ENCODE measurements at regions not wholly inside any gene's neighbourhood (a gene's known extent, or its start where the extent isn't known, plus 50 kb on each side); places are given as distances from the start of the nearest gene placed in this dataset.

GRCh38 chr4:16450724-16451123 lies 224.5 kb upstream of the TAPT1 start:
- Histone ChIP-seq H2AFZ (ENCODE audit: low read length) (no peak overlapping the region), H3K4me1 (ENCODE audit: insufficient read depth, low read length) (peaks cover 5% of the 10 kb centered on the region; the same call in 1 of the 2 replicates), H3K4me2 (ENCODE audit: low read depth, low read length) (no peak overlapping the region), H3K79me2 (ENCODE audit: insufficient read depth, low read length) (no peaks in the 10 kb centered on the region), H3K9ac (ENCODE audit: insufficient read depth, low read depth, low read length) (no peak overlapping the region), H3K36me3 (replicated peaks in 1 of 2; ENCODE audit: control insufficient read depth in 1 of 2, insufficient read depth in 2 of 2, low read length in 2 of 2) (no peaks in the 10 kb centered on the region), H3K4me3 (replicated peaks in 1 of 3; ENCODE audit: insufficient read depth in 1 of 3, low read depth in 2 of 3, low read length in 3 of 3) (no peak overlapping the region), H4K20me1 (ENCODE audit: insufficient read depth, low read length) (no peaks in the 10 kb centered on the region), H3K9me3 (ENCODE audit: low read length) (no peaks in the 10 kb centered on the region), H3K27me3 (ENCODE audit: control insufficient read depth in 1 of 2, insufficient read depth in 2 of 2, low read length in 2 of 2) (no peaks in the 10 kb centered on the region), H3K27ac (ENCODE audit: extremely low read length, insufficient read depth, low read length) (no peak overlapping the region)
- intact Hi-C loops (cut with micrococcal nuclease; ENCODE audit: unreplicated experiment) (no loop called here), in situ Hi-C loops (cut with HindIII; ENCODE audit: extremely low pct_ligation_motif_present, low pct_unique_long_range_greater_than_20kb) (no loop called here)
- ChIA-PET CTCF (ENCODE audit: low intra/inter-chr PET ratio, low total read pairs) (no interaction called here), POLR2A (no interaction called here)
- ATAC-seq: no peak
- DNase-seq (ENCODE audit: low spot score): no peak
- BruUV-seq (replicated peaks): no TSS peak
- no peak for FAIRE-seq
- TF ChIP-seq ZNF235 (CRISPR knock-in tag; IDR thresholded peaks at IDR 0.05; ENCODE audit: borderline replicate concordance) (no peak), RAD51 (IDR thresholded peaks at IDR 0.05; ENCODE audit: borderline replicate concordance) (no peak), ZNF703 (CRISPR knock-in tag; IDR thresholded peaks at IDR 0.05; ENCODE audit: borderline replicate concordance) (no peak), HHEX (CRISPR knock-in tag; IDR thresholded peaks at IDR 0.05) (no peak), CENPT (CRISPR knock-in tag; IDR thresholded peaks at IDR 0.05; ENCODE audit: low read depth) (no peak), ZNF317 (CRISPR knock-in tag; IDR thresholded peaks at IDR 0.05) (no peak), NFATC3 (CRISPR knock-in tag; IDR thresholded peaks at IDR 0.05) (no peak), FUBP1 (CRISPR knock-in tag; IDR thresholded peaks at IDR 0.05; ENCODE audit: borderline replicate concordance) (no peak), ZNF543 (CRISPR knock-in tag; IDR thresholded peaks at IDR 0.05) (no peak)
- TF ChIP-seq, protein P1, sequence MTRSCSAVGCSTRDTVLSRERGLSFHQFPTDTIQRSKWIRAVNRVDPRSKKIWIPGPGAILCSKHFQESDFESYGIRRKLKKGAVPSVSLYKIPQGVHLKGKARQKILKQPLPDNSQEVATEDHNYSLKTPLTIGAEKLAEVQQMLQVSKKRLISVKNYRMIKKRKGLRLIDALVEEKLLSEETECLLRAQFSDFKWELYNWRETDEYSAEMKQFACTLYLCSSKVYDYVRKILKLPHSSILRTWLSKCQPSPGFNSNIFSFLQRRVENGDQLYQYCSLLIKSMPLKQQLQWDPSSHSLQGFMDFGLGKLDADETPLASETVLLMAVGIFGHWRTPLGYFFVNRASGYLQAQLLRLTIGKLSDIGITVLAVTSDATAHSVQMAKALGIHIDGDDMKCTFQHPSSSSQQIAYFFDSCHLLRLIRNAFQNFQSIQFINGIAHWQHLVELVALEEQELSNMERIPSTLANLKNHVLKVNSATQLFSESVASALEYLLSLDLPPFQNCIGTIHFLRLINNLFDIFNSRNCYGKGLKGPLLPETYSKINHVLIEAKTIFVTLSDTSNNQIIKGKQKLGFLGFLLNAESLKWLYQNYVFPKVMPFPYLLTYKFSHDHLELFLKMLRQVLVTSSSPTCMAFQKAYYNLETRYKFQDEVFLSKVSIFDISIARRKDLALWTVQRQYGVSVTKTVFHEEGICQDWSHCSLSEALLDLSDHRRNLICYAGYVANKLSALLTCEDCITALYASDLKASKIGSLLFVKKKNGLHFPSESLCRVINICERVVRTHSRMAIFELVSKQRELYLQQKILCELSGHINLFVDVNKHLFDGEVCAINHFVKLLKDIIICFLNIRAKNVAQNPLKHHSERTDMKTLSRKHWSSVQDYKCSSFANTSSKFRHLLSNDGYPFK (CRISPR knock-in tag; IDR thresholded peaks at IDR 0.05; ENCODE audit: borderline replicate concordance): no peak
- TF ChIP-seq, protein P2, sequence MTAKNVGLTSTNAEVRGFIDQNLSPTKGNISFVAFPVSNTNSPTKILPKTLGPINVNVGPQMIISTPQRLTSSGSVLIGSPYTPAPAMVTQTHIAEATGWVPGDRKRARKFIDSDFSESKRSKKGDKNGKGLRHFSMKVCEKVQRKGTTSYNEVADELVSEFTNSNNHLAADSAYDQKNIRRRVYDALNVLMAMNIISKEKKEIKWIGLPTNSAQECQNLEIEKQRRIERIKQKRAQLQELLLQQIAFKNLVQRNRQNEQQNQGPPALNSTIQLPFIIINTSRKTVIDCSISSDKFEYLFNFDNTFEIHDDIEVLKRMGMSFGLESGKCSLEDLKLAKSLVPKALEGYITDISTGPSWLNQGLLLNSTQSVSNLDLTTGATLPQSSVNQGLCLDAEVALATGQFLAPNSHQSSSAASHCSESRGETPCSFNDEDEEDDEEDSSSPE (CRISPR knock-in tag; IDR thresholded peaks at IDR 0.05): no peak
- 64% methylated on average over 1 of the region's 1 CpG for WGBS (ENCODE audit: low lambda C conversion rate)

Data from HepG2 (cell line).